Gastroesophageal sphincter (tissue), 4 donors: ENCODE measurements at regions not wholly inside any gene's neighbourhood (a gene's known extent, or its start where the extent isn't known, plus 50 kb on each side); places are given as distances from the start of the nearest gene placed in this dataset.
A peak's percentile ranks its signal among the peaks of the same experiment; 100 is the strongest.

ENCODE experiments used
- ATAC-seq: fragments of 150-250 bp; one replicate; pipeline ENCODE4 v1.9.1; 2016; ENCODE audit warnings: mild to moderate bottlenecking, moderate library complexity
- H3K27ac ChIP-seq, 4 donors: fragments of 200-600 bp; sonication (generic) in 3 of 4; 1 replicate in 3 of 4; 2 replicates in 1 of 4; pipeline ENCODE4 v1.5.1; 2016 to 2019
- H3K27me3 ChIP-seq: fragments of 200-600 bp; sonication (generic); one replicate; pipeline ENCODE4 v1.5.1; 2019
- H3K36me3 ChIP-seq, 2 donors: fragments of 200-600 bp; sonication (generic); one replicate each; pipeline ENCODE4 v1.5.1; 2019; ENCODE audit warnings: control low read depth in 1 of 2
- H3K4me1 ChIP-seq, 3 donors: fragments of 200-600 bp; sonication (generic); 1 replicate in 2 of 3; 2 replicates in 1 of 3; pipeline ENCODE4 v1.5.1; 2016 to 2019; ENCODE audit warnings: control low read depth in 2 of 3
- H3K4me3 ChIP-seq, 2 donors: fragments of 200-600 bp; sonication (generic); one replicate each; pipeline ENCODE4 v1.5.1; 2019; ENCODE audit warnings: mild to moderate bottlenecking in 1 of 2, moderate library complexity in 1 of 2
- H3K9me3 ChIP-seq, 3 donors: fragments of 200-600 bp; sonication (generic); one replicate each; pipeline ENCODE4 v1.5.1; 2017 to 2019; ENCODE audit warnings: control low read depth in 2 of 3
- CTCF ChIP-seq, 4 experiments: fragments of 200-600 bp in 2 of 4; fragments of 450-650 bp in 2 of 4; sonication (generic) in 1 of 4; IDR thresholded peaks; one replicate each; pipeline ENCODE4 v1.5.1; 2017 to 2019; ENCODE audit warnings: antibody characterized with exemption in 4 of 4, mild to moderate bottlenecking in 2 of 4, moderate library complexity in 2 of 4
- EP300 ChIP-seq: sonication (generic); formaldehyde crosslinking; IDR thresholded peaks from one replicate; pipeline ENCODE4 v1.6.1; 2017; ENCODE audit warnings: antibody characterized with exemption, mild to moderate bottlenecking
- POLR2A ChIP-seq, 2 donors: fragments of 450-650 bp; IDR thresholded peaks; one replicate each; pipeline ENCODE4 v1.6.1; 2017; ENCODE audit warnings: antibody characterized with exemption in 2 of 2, mild to moderate bottlenecking in 2 of 2, moderate library complexity in 1 of 2
- POLR2AphosphoS5 ChIP-seq: sonication (generic); formaldehyde crosslinking; IDR thresholded peaks from one replicate; pipeline ENCODE4 v1.6.1; 2017; ENCODE audit warnings: antibody characterized with exemption
- WGBS, 2 donors: methylation state at CpG; one replicate each; pipeline ENCODE4 v1.1.5; 2018; ENCODE audit warnings: low coverage in 1 of 2; 5-methylcytosine and 5-hydroxymethylcytosine counted together

GRCh38 chr16:26189536-26189935 lies 497.8 kb downstream of the HS3ST4 start:
- no peaks in the 10 kb centered on the region for H3K9me3 ChIP-seq
- H3K4me3 ChIP-seq: no peak overlapping the region
- H3K36me3 ChIP-seq: no peaks in the 10 kb centered on the region
- WGBS, 2 donors: 14 to 24% methylated on average over 4 to 6 of the region's 6 CpGs
- no peaks in the 10 kb centered on the region for H3K4me1 ChIP-seq
- H3K27ac ChIP-seq: peak overlapping the region in 1 of 4 donors; percentile 64
- H3K27me3 ChIP-seq: no peaks in the 10 kb centered on the region
- no peak for ATAC-seq
- TF ChIP-seq POLR2A (IDR thresholded peaks at IDR 0.05) (no peak), EP300 (no peak), CTCF (IDR thresholded peaks at IDR 0.05) (no peak)

- TF ChIP-seq CTCF (IDR thresholded peaks at IDR 0.05): no peak
- no peak for TF ChIP-seq POLR2A (IDR thresholded peaks at IDR 0.05)
- TF ChIP-seq POLR2AphosphoS5: no peak
- no peak for TF ChIP-seq EP300
- H3K36me3 ChIP-seq: no peaks in the 10 kb centered on the region
- no peaks in the 10 kb centered on the region for H3K4me1 ChIP-seq
- no peak for ATAC-seq
- no peaks in the 10 kb centered on the region for H3K27me3 ChIP-seq
- H3K27ac ChIP-seq: no peak overlapping the region
- 82 to 100% methylated on average over 3 of the region's 3 CpGs for WGBS, 2 donors
- no peaks in the 10 kb centered on the region for H3K9me3 ChIP-seq
- no peak overlapping the region for H3K4me3 ChIP-seq
Measured at GRCh38 chr16:26194526-26194925, 502.8 kb downstream of the HS3ST4 start.

GRCh38 chr16:26195225-26195624 lies 503.5 kb downstream of the HS3ST4 start:
- TF ChIP-seq POLR2AphosphoS5: no peak
- TF ChIP-seq POLR2A (IDR thresholded peaks at IDR 0.05): no peak
- no peak for TF ChIP-seq EP300
- TF ChIP-seq CTCF (IDR thresholded peaks at IDR 0.05): no peak
- no peaks in the 10 kb centered on the region for H3K36me3 ChIP-seq
- no peak for ATAC-seq
- no peak overlapping the region for H3K4me3 ChIP-seq
- H3K27me3 ChIP-seq: no peaks in the 10 kb centered on the region
- 59 to 81% methylated on average over 3 of the region's 3 CpGs for WGBS, 2 donors
- H3K4me1 ChIP-seq: no peaks in the 10 kb centered on the region
- no peak overlapping the region for H3K27ac ChIP-seq
- no peaks in the 10 kb centered on the region for H3K9me3 ChIP-seq

- H3K4me1 ChIP-seq: no peaks in the 10 kb centered on the region
- H3K36me3 ChIP-seq: no peaks in the 10 kb centered on the region
- no peak for ATAC-seq
- H3K27ac ChIP-seq: no peak overlapping the region
- WGBS, 2 donors: 59 to 79% methylated on average over 3 of the region's 3 CpGs
- H3K9me3 ChIP-seq: no peaks in the 10 kb centered on the region
- TF ChIP-seq POLR2A (IDR thresholded peaks at IDR 0.05) (no peak), CTCF (IDR thresholded peaks at IDR 0.05) (no peak), EP300 (no peak), POLR2AphosphoS5 (no peak)
- no peaks in the 10 kb centered on the region for H3K27me3 ChIP-seq
- H3K4me3 ChIP-seq: no peak overlapping the region
Measured at GRCh38 chr16:26196310-26196709, 504.6 kb downstream of the HS3ST4 start.

GRCh38 chr16:26196802-26197201 lies 505.0 kb downstream of the HS3ST4 start:
- TF ChIP-seq POLR2A (IDR thresholded peaks at IDR 0.05): no peak
- no peak for TF ChIP-seq POLR2AphosphoS5
- TF ChIP-seq CTCF (IDR thresholded peaks at IDR 0.05): no peak
- no peak for TF ChIP-seq EP300
- ATAC-seq: no peak
- Histone ChIP-seq H3K9me3 (no peaks in the 10 kb centered on the region), H3K4me1 (no peaks in the 10 kb centered on the region), H3K27me3 (no peaks in the 10 kb centered on the region), H3K4me3 (no peak overlapping the region), H3K27ac (no peak overlapping the region), H3K36me3 (no peaks in the 10 kb centered on the region)
- 26 to 35% methylated on average over 2 of the region's 2 CpGs for WGBS, 2 donors
